HT-29 (cell line): ENCODE measurements at regions not wholly inside any gene's neighbourhood (a gene's known extent, or its start where the extent isn't known, plus 50 kb on each side); places are given as distances from the start of the nearest gene placed in this dataset.
"Not testable (repeated sequence)": the region's sequence is repeated elsewhere in the genome, so short reads cannot be mapped to it uniquely, and the experiment has no call there.

Experiments used
- DNase-seq: peaks from one replicate; pipeline ENCODE4 v3.0.0-alpha.2; 2015; ENCODE audit warnings: low spot score

GRCh38 chr10:53650794-53651193 is 878.2 kb upstream of the MBL2 start:
- no peak for DNase-seq

- not testable (repeated sequence) for DNase-seq
Measured at GRCh38 chr10:53647221-53647620, 874.6 kb upstream of the MBL2 start.

GRCh38 chr10:53646525-53646924 is 873.9 kb upstream of the MBL2 start:
- DNase-seq: no peak

GRCh38 chr10:53645951-53646350 is 873.4 kb upstream of the MBL2 start:
- no peak for DNase-seq

- no peak for DNase-seq
Measured at GRCh38 chr10:53638006-53638405, 865.4 kb upstream of the MBL2 start.

GRCh38 chr10:53624722-53625121 is 852.1 kb upstream of the MBL2 start:
- no peak for DNase-seq

- no peak for DNase-seq
Measured at GRCh38 chr10:53622201-53622600, 849.6 kb upstream of the MBL2 start.

GRCh38 chr10:53619671-53620070 is 847.1 kb upstream of the MBL2 start:
- no peak for DNase-seq

- DNase-seq: no peak
Measured at GRCh38 chr10:53607691-53608090, 835.1 kb upstream of the MBL2 start.

GRCh38 chr10:53606981-53607380 is 834.4 kb upstream of the MBL2 start:
- no peak for DNase-seq

GRCh38 chr10:53601260-53601875 is 828.8 kb upstream of the MBL2 start:
- peak; percentile 50 for DNase-seq

- DNase-seq: no peak
Measured at GRCh38 chr10:53598914-53599313, 826.3 kb upstream of the MBL2 start.

GRCh38 chr10:53597835-53598251 is 825.3 kb upstream of the MBL2 start:
- no peak for DNase-seq

- DNase-seq: no peak
Measured at GRCh38 chr10:53580465-53580864, 807.9 kb upstream of the MBL2 start.

GRCh38 chr10:53579773-53580172 is 807.2 kb upstream of the MBL2 start:
- DNase-seq: no peak

GRCh38 chr10:53574024-53574423 is 801.4 kb upstream of the MBL2 start:
- DNase-seq: no peak

GRCh38 chr10:53573498-53573897 is 800.9 kb upstream of the MBL2 start:
- no peak for DNase-seq

GRCh38 chr10:53572799-53573198 is 800.2 kb upstream of the MBL2 start:
- DNase-seq: no peak

GRCh38 chr10:53570221-53570620 is 797.6 kb upstream of the MBL2 start:
- DNase-seq: no peak

GRCh38 chr10:53569455-53569854 is 796.9 kb upstream of the MBL2 start:
- DNase-seq: no peak

GRCh38 chr10:53548664-53549063 is 776.1 kb upstream of the MBL2 start:
- no peak for DNase-seq

- no peak for DNase-seq
Measured at GRCh38 chr10:53547364-53547763, 774.8 kb upstream of the MBL2 start.

- DNase-seq: no peak
Measured at GRCh38 chr10:53543410-53543809, 770.8 kb upstream of the MBL2 start.

GRCh38 chr10:53537508-53537907 is 764.9 kb upstream of the MBL2 start:
- no peak for DNase-seq
